ENCODE measurements at regions not wholly inside any gene's neighbourhood (a gene's known extent, or its start where the extent isn't known, plus 50 kb on each side); places are given as distances from the start of the nearest gene placed in this dataset.
"Not testable (repeated sequence)": the region's sequence is repeated elsewhere in the genome, so short reads cannot be mapped to it uniquely, and the experiment has no call there.

DNA sequence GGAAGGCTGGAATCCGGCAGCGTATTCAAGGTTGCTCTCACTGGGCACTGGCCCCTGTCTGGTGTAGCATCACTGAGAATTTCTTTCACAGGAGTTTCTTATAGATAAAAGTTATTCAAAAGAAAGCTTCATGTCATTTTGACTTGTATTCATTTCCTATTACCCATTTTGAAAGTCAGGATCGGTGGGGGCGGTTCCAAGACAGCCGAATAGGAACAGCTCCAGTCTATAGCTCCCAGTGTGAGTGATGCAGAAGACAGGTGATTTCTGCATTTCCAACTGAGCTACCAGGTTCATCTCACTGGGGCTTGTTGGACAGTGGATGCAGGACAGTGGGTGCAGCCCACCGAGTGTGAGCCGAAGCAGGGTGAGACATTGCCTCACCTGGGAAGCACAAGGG is 51.5 kb upstream of the CDC42EP3 start:
- DNase-seq: not testable (repeated sequence)

DNA sequence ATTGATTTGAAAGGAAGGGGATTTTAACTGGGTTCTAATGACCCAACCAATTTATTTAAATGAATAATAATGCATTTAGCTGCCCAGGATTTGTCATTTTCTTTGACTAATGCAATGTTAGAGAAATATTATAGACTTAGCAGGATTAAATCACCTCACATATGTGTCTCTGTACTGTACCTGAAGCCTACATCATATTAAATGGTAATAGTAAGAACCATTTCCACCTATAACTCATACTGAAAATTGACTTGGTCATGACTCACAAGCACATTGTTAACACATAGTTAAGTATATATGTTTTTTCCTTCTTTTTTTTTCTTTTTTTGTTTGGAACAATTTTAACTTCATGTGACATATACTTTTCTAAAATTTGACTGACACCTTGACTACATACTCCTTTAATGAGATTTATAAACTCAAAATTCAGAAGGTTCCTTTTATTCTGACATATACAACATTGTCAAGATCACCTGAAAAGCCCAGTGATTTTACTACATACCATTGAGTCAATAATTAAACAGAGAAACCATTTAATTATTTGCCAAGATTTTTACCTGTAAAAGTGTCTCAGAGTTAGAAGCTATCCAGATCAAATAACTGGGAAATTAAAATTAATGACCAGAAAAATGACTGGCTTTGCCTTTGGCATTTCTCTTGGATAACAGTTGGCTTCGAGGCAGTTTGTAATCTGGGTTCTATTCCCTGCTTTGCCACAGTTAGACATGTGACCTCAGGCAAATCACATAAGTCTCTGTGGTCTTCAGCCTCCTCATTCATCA is 58.8 kb upstream of the CDC42EP3 start:
- DNase-seq: no peak

DNA sequence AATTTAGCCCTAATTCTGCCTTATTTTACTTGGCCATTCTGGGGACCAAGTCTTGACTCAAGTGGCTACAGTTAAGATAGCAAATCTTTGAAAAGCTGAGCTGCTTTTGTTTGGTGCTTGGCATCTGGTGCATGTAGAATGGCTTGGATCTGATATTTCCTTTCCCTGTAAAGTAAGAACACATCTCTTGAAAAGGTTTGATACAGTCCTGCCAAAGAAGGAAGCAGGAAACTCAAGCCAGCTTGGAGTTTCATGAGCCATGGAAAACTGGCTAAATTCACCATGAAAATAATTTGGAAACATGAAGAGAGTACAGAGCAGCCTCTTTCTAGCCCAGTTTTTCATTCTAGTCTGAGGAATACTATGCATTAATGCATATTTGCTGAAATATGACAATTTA is 61.0 kb upstream of the CDC42EP3 start:
- DNase-seq: not testable (repeated sequence)

DNA sequence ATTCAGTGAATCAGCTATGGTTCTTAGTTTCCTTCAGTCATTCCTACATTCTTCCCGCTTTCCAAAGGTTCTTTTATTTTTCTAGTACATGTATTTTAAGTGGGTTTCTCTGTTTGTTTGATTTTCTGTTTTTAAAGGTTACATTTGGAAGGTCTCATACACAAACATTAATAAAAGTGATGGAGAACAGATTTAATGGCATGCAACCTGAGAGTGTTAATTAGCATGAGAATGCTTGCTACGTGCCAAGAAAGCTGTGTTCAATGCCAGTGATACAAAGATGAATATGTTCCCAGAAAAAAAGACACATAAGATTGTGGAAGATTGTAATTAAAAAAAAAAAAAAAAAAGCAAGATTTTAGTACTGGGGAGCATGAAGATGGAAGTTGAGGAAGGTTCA is 61.8 kb upstream of the CDC42EP3 start:
- no peak for DNase-seq

DNA sequence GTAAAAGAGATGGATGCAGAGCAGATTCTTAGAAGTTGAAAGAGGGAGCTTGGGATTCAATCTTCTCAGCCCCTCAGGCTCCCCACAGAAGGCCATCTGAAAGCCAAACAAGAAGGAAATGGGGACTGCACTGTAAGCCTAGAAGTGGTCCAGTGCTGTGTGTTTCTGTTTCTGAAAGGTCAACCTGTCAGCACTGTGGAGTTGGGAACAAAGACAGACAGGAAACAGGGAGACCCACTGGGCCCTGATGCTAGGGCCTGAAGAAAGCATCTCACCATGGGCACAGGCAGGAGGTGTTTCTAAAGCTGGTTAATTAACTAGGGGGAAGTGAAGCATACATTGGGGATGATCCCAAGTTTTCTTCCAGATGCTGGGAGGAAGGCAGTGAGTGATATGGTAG is 62.5 kb upstream of the CDC42EP3 start:
- DNase-seq: not testable (repeated sequence)

DNA sequence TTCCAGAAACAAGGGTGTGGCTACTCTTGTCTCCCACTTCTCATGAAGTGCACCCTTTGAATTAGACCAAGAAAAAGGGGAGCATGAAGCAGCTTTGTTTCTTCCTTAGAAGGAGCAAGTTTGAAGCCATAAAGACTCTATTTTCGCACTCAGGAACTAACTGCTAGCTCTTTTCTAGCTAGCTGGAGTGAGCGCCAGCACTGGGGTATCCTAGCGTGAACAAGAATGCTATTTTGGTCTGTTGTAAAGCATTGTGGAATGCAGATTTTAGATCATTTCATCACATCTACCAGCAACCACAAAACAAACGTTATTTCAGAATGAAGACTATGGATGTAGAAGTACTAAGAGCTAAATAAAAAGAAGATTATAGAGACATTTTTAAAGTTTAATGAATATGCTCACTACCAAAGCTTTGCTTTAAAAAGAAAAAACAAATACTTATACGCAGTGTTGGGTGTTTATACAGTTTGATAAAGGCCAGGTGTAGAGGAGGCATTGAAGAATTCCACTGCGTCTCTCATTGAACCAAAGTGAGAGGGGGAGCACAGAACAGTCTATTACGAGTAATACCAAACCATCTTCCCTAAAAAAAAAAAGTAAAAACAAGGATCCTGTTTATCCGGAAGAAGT is 63.6 kb upstream of the CDC42EP3 start:
- DNase-seq: peak; percentile 38

DNA sequence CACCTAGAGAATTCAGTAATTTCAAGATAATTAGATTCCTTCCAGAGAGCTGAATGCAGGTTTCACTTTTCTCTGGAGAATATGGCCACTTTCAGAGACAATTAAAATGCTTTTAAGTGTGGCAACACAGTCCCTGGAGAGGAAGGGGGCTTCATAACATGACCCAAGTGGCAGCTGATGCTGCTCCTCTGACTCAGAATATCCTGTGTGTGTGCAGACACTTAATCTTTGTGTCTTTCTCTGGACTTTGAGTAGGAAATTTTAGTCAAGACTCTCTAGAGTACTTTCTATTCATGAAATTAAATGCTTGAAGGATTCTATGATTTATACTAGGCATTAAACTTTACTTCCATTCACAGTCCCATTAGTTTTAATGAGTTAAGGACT is 64.1 kb upstream of the CDC42EP3 start:
- DNase-seq: not testable (repeated sequence)

DNA sequence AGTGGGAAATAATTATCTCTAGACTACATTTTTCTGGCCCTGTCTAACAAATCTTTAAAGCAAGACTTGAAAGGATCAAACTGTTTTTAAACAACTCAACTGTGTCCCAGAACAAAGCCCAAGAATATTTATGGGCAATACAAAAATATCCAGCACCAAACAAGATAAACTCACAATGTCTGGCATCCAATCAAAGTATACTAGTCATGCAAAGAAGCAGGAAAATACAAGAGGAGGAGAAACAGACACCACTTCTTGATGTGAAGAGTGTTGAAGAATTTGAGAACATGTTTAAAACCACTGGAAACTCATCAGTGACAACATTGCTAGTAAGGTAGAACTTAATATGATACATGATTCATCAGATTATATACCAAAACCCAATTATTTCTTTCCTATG is 66.1 kb upstream of the CDC42EP3 start:
- no peak for DNase-seq

DNA sequence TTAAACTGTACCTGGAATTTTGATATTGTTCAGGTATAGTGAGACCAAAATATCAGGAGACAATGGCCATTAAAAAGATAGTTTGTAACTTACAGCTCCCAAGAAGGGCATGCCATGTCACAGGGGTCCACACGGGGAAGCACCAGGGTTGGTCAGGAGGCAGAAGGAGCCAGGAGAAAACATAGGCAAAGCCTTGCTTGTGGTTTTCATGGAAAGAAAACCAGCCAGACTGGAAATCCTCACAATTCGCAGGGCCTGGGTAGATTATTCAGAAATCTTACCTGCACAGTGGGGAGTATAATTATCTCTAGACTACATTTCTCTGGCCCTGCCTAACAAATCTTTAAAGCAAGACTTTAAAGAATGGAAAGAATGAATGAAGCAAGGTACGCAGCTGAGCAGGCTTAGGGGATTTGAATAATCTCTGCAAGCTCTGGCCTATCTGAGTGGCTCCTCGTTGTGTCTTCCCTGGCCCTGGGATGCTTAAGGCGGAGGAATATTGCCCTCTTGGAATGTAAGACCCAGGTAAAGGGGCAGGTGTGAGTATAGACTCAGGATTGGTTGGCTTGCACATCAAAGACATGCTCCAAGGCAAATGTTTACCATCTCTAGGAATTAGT is 66.9 kb upstream of the CDC42EP3 start:
- DNase-seq: no peak

DNA sequence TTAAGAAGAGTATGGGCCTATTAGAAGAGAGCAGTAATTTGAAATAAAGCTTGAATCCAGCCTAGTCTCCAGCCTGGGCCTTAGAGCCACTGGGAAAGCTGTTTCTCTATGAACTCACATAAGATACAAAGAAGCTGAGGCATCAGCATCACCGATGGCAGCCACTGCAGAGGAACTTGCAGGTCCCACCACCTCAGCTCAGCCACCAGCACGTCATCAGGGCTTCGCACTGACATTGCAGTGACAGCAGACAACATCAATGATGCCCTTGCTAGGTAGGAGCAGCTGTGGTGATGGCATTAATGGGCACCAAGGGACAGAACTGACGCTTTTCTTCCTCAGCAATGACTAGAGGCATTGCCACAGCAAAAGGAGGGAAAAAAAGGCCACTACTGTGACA is 67.7 kb upstream of the CDC42EP3 start:
- DNase-seq: no peak

DNA sequence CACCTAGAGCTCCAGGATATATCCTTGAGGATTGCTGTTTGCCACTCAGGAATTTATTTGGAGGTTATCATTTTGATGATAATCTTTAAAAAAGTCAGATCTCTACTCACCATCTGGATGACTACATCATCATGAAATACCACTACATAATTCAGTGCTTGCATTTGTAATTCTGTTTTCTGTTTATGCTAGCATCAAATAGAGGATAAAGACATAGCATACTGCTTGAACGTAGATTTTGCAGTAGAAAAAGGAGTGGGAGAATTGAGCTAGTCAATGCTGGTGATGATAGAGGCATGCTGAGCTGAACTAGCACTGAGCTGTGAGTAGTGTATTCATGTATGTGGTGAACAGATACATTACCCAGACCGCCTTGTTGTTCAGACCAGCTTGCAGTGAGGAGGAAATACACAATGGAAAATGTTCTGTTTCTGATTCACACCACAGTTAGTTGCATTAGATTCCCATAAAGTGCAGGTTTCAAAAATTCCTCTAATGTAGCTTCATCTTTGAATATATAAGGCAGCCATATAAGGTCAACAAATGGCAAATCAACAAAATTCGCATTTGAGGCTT is 68.8 kb upstream of the CDC42EP3 start:
- DNase-seq: no peak

DNA sequence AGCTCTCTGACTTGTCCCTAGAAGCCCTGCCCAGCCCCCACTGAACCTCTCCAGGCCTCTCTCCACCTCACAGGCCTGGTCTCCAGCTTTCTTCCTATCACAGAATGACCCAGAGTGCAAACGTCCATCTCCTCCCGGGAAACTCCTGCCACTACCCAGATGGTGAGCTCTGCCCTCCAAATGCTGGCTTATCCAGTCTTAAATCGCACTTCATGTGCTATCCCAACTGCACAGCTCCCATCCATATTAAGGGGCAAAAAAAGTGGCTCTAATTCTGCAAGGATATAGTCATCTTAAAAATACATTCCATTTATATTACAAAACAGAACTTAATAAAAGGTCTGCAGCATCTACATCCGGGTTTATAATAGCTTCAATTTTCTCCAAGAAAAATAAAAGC is 70.8 kb upstream of the CDC42EP3 start:
- no peak for DNase-seq

DNA sequence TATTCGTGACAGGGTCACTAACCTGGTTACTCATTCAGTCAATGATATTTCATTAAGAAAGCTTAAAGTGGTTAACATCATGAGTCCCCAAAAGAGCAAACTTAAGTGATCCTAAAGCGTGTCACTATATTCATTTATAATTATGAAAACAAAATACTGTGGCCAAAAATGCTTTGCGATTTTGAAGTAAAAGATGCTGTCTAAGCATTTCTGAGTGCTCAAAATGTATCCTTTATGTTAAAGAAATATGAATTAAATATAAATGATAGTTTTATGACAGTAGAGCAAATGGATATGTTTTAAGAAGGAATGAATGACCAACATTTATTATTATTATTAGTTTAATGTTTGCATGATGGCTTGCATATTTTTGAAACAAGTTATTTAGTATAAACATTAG is 72.6 kb upstream of the CDC42EP3 start:
- DNase-seq: no peak

DNA sequence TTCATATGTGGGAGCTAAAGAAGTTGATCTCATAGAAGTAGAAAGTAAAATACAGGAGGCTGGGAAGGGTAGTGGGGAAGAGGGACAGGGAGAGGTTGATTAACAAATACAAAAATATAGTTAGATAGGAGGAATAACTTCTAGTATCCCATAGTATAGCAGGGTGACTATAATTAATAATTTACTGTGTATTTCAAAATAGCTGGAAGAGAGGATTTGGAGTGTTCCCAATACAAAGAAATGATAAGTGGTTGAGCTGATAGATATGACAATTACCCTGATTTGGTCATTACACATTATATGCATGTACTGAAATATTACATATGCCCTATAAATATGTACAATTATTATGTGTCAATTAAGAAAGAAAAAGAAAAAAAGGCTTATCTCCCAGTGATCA is 73.5 kb upstream of the CDC42EP3 start:
- DNase-seq: not testable (repeated sequence)

DNA sequence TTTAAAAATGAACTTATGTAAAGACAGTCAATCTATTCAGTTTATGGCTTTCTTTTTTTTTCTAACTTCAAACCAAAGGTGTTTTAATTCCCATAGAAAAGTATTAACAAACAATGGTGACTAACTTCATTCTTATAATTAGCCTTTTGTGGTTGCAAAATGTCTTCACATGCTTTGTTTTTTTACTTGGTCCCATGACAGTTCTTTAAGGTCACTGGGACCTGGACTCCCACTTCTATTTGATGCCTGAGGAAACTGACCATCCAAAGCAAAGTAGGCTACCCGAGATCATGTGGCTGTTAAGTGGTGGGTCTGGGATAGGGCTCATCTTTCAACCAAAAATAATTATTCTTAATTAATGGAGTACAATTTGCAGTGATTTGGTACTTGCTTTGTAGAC is 74.6 kb upstream of the CDC42EP3 start:
- DNase-seq: not testable (repeated sequence)

DNA sequence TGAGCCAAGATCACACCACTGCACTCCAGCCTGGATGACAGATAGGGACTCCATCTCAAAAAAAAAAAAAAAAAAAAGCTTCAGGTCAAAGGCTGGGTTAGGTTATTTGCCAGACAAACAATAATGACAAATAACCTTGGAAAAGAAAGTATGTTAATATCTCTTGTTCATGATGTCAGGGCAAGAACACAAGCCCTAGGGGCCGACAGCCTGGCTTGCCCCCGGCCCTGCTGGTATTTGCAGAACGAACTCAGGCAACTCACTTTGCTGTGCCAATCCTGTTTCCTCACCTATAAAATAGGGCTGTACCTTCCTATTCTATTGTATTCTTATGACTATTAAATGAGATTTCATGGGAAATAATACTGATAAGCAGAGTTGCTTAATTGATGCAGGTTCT is 75.4 kb upstream of the CDC42EP3 start:
- no peak for DNase-seq

DNA sequence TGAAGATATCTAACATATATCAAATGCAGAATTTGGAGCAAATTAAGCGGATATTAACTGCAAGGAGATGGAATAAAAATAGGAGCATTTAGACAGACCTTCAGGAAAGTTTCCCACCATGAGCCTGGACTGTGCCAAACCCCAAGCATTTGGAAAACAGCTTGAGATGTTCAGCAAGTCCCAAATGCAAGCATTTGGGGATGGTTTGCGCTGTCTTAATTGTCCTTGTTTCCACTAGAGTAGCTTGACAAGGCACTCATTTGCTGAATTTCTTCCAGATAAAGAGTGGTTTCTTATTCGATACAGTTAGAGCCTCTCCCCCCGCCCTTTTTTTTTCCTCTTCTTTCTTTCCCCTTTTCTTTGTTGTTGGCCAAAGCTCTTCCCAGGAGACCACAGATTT is 77.1 kb upstream of the CDC42EP3 start:
- DNase-seq: peak; percentile 52

DNA sequence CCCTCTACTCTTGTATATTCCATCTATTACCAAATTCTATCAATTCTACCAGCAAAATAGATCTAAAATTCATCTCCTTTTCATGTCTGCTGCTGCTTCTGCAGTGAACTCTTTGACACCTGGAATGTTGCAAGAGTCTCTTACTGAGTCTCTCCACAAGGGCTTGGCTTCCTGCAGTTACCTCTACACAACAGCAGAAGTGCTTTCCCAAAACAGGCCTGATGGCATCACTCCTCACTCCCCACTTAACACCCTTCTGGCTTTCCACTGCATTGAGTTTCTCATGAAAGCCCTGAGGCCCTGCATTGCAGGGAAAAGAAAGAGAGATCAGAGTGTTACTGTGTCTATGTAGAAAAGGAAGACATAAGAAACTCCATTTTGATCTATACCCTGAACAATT is 78.8 kb upstream of the CDC42EP3 start:
- DNase-seq: not testable (repeated sequence)

DNA sequence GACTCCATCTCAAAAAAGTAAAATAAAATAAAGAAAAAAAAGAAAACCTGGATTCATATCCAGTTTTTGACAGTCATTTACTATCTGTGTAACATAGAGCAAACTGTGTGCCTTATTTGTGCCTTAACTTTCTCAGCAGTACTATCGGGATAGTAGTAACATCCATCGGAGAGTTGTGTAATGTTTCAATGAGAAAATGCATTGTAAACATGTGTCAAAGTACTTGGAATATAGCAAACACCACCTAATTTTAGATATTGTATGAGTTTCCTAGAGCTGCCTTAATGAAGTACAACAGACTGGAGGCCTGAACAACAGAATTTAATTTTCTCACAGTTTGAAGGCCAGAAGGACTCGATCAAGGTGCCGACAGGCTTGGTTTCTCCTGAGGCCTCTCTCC is 81.3 kb upstream of the CDC42EP3 start:
- no peak for DNase-seq

DNA sequence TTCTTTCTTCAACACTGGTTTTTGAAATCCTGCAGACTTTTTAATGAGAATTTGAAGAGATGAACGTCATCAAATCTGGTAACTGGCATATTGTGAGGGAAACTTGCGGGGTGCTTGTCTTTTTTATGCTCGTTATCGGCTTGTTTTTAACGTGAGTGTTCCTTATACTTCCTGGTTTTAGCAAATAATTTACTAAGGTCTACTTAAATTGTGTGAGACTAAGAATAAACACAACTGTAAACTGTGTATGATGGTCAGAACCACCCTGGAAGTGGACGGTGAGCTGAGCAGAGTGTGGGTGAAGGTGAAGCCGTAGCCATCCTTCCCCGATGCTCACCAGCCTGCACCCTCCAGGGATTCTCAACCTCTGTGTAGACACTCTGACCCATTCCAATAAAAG is 82.3 kb upstream of the CDC42EP3 start:
- no peak for DNase-seq

DNA sequence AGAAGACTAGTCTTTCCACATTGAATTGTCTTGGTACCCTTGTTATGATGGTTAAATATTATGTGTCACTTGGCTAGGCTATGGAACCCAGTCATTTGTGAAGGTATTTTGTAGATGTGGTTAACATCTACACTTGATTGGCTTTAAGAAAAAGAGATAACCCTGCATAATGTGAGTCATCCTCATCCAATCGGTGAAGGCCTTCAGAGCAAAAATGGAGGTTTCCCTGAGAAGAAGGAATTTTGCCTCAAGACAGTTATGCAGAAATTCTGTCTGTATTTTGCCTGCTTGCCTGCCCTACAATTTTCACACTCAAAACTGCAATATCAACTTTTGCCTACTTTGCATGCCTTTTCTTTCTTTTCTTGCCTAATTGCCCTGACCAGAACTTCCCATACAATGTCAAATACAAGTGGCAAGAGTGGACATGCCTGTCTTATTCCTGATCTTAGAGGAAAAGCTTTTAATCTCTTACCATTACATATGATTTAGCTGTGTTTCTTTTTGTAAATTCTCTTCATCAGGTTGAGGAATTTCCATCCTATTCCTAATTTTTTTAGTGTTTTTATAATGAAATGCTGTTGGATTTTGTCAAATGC is 84.6 kb upstream of the CDC42EP3 start:
- not testable (repeated sequence) for DNase-seq

DNA sequence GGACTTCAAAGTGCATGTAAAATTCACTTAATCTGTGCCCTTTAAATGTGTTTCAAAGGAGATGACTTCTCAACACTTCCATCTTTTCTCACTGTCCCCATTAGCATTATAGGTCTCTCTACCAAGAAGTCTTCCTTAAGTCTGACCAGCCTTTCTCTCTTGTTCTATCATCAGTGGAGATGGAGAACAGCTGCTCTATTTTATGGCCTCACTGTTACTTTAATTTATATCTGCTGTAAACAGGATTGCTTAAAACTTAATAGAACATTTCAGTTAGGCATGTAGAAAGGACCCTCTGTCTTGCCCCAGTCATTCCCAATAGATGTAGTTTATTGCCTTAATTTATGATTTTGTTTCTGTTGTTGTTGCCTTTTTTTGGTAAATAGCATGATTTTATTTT is 86.0 kb upstream of the CDC42EP3 start:
- not testable (repeated sequence) for DNase-seq

DNA sequence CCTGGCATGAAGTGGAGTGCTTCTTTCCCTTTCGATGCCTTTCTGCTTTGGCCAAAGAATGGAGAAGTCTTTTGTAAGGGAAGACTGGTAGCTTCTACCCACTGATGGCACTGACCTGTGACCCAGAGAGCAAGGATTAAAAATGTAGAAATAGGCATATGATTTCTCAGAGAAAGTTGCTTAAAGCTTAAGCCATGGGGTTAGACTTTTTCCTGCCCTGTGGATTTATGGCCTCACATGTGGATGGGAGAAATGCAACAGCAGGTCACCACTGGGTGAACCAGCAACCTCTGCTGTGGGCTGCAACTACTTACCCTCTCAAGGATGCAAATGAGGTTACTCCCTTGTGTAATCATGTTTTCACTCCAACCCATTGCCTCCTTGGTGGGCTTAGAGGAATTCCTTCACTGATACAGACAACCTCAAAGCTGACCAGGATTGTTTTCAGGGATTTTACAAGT is 86.7 kb upstream of the CDC42EP3 start:
- DNase-seq: not testable (repeated sequence)

All from femur (tissue), 1 donor.